ENCODE measurements at regions not wholly inside any gene's neighbourhood (a gene's known extent, or its start where the extent isn't known, plus 50 kb on each side); places are given as distances from the start of the nearest gene placed in this dataset.

GRCh38 chr5:74500110-74500917, 140.2 kb downstream of the ENC1 start:
- no peak for TF ChIP-seq CTCF (IDR thresholded peaks at IDR 0.05)
- no peak for TF ChIP-seq POLR2A (IDR thresholded peaks at IDR 0.05)

Data from uterus (tissue), 2 donors.